ENCODE measurements at regions not wholly inside any gene's neighbourhood (a gene's known extent, or its start where the extent isn't known, plus 50 kb on each side); places are given as distances from the start of the nearest gene placed in this dataset.

GRCh38 chr7:120091807-120092206 lies 181.2 kb upstream of the KCND2 start:
- H3K4me3 ChIP-seq (ENCODE audit: control insufficient read depth, low read depth, low read length), result no peak overlapping the region
- no peak for DNase-seq (ENCODE audit: low read depth)
- no peak for TF ChIP-seq CTCF (conservative IDR thresholded peaks at IDR 0.05; ENCODE audit: control insufficient read depth, insufficient read depth, low read depth, low read length)

- no peak overlapping the region for H3K4me3 ChIP-seq (ENCODE audit: control insufficient read depth, low read depth, low read length)
- TF ChIP-seq CTCF (conservative IDR thresholded peaks at IDR 0.05; ENCODE audit: control insufficient read depth, insufficient read depth, low read depth, low read length), result no peak
- DNase-seq (ENCODE audit: low read depth), result peak; percentile 10
These were observed 176.0 kb upstream of the KCND2 start for GRCh38 chr7:120097020-120097419.

GRCh38 chr7:120097774-120098173 lies 175.2 kb upstream of the KCND2 start:
- no peak overlapping the region for H3K4me3 ChIP-seq (ENCODE audit: control insufficient read depth, low read depth, low read length)
- no peak for DNase-seq (ENCODE audit: low read depth)
- TF ChIP-seq CTCF (conservative IDR thresholded peaks at IDR 0.05; ENCODE audit: control insufficient read depth, insufficient read depth, low read depth, low read length), result no peak

GRCh38 chr7:120108376-120108775 lies 164.6 kb upstream of the KCND2 start:
- no peak for TF ChIP-seq CTCF (conservative IDR thresholded peaks at IDR 0.05; ENCODE audit: control insufficient read depth, insufficient read depth, low read depth, low read length)
- DNase-seq (ENCODE audit: low read depth), result no peak
- no peak overlapping the region for H3K4me3 ChIP-seq (ENCODE audit: control insufficient read depth, low read depth, low read length)

- no peak for DNase-seq (ENCODE audit: low read depth)
- H3K4me3 ChIP-seq (ENCODE audit: control insufficient read depth, low read depth, low read length), result no peak overlapping the region
- no peak for TF ChIP-seq CTCF (conservative IDR thresholded peaks at IDR 0.05; ENCODE audit: control insufficient read depth, insufficient read depth, low read depth, low read length)
These were observed 162.8 kb upstream of the KCND2 start for GRCh38 chr7:120110169-120110568.

GRCh38 chr7:120114626-120115025 lies 158.3 kb upstream of the KCND2 start:
- TF ChIP-seq CTCF (conservative IDR thresholded peaks at IDR 0.05; ENCODE audit: control insufficient read depth, insufficient read depth, low read depth, low read length), result no peak
- DNase-seq (ENCODE audit: low read depth), result no peak
- no peak overlapping the region for H3K4me3 ChIP-seq (ENCODE audit: control insufficient read depth, low read depth, low read length)

GRCh38 chr7:120123528-120123927 lies 149.4 kb upstream of the KCND2 start:
- DNase-seq (ENCODE audit: low read depth), result no peak
- TF ChIP-seq CTCF (conservative IDR thresholded peaks at IDR 0.05; ENCODE audit: control insufficient read depth, insufficient read depth, low read depth, low read length), result no peak
- no peak overlapping the region for H3K4me3 ChIP-seq (ENCODE audit: control insufficient read depth, low read depth, low read length)

All from fibroblast of mammary gland (primary cell).